Ascending aorta (tissue), 2 donors: ENCODE measurements at regions not wholly inside any gene's neighbourhood (a gene's known extent, or its start where the extent isn't known, plus 50 kb on each side); places are given as distances from the start of the nearest gene placed in this dataset.

Source experiments
- DNase-seq, 2 donors: peaks; one replicate each; pipeline ENCODE4 v3.0.0-alpha.2; 2019; ENCODE audit warnings: low spot score in 2 of 2
- H3K27ac ChIP-seq, 2 donors: fragments of 200-600 bp; sonication (generic); one replicate each; pipeline ENCODE4 v1.5.1; 2016 to 2017; ENCODE audit warnings: mild to moderate bottlenecking in 1 of 2
- H3K27me3 ChIP-seq: fragments of 200-600 bp; sonication (generic); one replicate; pipeline ENCODE4 v1.5.1; 2017
- H3K36me3 ChIP-seq, 2 donors: fragments of 200-600 bp; sonication (generic); one replicate each; pipeline ENCODE4 v1.5.1; 2016
- H3K4me1 ChIP-seq, 2 donors: fragments of 200-600 bp; sonication (generic); one replicate each; pipeline ENCODE4 v1.5.1; 2016 to 2017; ENCODE audit warnings: mild to moderate bottlenecking in 1 of 2
- H3K4me3 ChIP-seq, 2 donors: fragments of 200-600 bp; sonication (generic); one replicate each; pipeline ENCODE4 v1.5.1; 2016 to 2017; ENCODE audit warnings: mild to moderate bottlenecking in 1 of 2
- H3K9me3 ChIP-seq, 2 donors: fragments of 200-600 bp; sonication (generic); one replicate each; pipeline ENCODE4 v1.5.1; 2016
- CTCF ChIP-seq, 3 experiments: fragments of 200-600 bp in 2 of 3; fragments of 450-650 bp in 1 of 3; sonication (generic) in 2 of 3; IDR thresholded peaks; one replicate each; pipeline ENCODE4 v1.5.1; 2016 to 2019; ENCODE audit warnings: antibody characterized with exemption in 3 of 3, mild to moderate bottlenecking in 1 of 3, moderate library complexity in 1 of 3
- intact Hi-C: fragments of 100-400 bp; cut with DNase I; formaldehyde crosslinking; loops from one replicate; pipeline ENCODE4 v1.15.1; 2023

- intact Hi-C loops = no loop called here
- DNase-seq = no peak
- Histone ChIP-seq H3K4me3 (no peak overlapping the region), H3K4me1 (no peaks in the 10 kb centered on the region), H3K9me3 (no peaks in the 10 kb centered on the region), H3K36me3 (no peaks in the 10 kb centered on the region), H3K27ac (no peak overlapping the region), H3K27me3 (no peaks in the 10 kb centered on the region)
- TF ChIP-seq CTCF (IDR thresholded peaks at IDR 0.05) = no peak
These were observed 280.7 kb downstream of the LPIN1 start for GRCh38 chr2:12027136-12027535.

GRCh38 chr2:12031866-12032265, 285.4 kb downstream of the LPIN1 start:
- H3K36me3 ChIP-seq = no peaks in the 10 kb centered on the region
- intact Hi-C loops = no loop called here
- H3K27ac ChIP-seq = no peak overlapping the region
- H3K4me3 ChIP-seq = no peak overlapping the region
- no peaks in the 10 kb centered on the region for H3K9me3 ChIP-seq
- H3K4me1 ChIP-seq = no peaks in the 10 kb centered on the region
- no peaks in the 10 kb centered on the region for H3K27me3 ChIP-seq
- TF ChIP-seq CTCF (IDR thresholded peaks at IDR 0.05) = no peak
- DNase-seq = no peak

- H3K4me1 ChIP-seq = no peaks in the 10 kb centered on the region
- no peak for TF ChIP-seq CTCF (IDR thresholded peaks at IDR 0.05)
- intact Hi-C loops = no loop called here
- H3K4me3 ChIP-seq = no peak overlapping the region
- H3K27ac ChIP-seq = no peak overlapping the region
- no peak for DNase-seq
- H3K27me3 ChIP-seq = no peaks in the 10 kb centered on the region
- no peaks in the 10 kb centered on the region for H3K36me3 ChIP-seq
- no peaks in the 10 kb centered on the region for H3K9me3 ChIP-seq
These were observed 286.0 kb downstream of the LPIN1 start for GRCh38 chr2:12032398-12032797.

- no peak overlapping the region for H3K27ac ChIP-seq
- no peaks in the 10 kb centered on the region for H3K27me3 ChIP-seq
- H3K36me3 ChIP-seq = no peaks in the 10 kb centered on the region
- DNase-seq = no peak
- intact Hi-C loops = no loop called here
- no peak overlapping the region for H3K4me3 ChIP-seq
- H3K4me1 ChIP-seq = no peaks in the 10 kb centered on the region
- no peak for TF ChIP-seq CTCF (IDR thresholded peaks at IDR 0.05)
- H3K9me3 ChIP-seq = no peaks in the 10 kb centered on the region
These were observed 286.5 kb downstream of the LPIN1 start for GRCh38 chr2:12032975-12033374.

- no peak overlapping the region for H3K4me3 ChIP-seq
- intact Hi-C loops = no loop called here
- TF ChIP-seq CTCF (IDR thresholded peaks at IDR 0.05) = no peak
- H3K36me3 ChIP-seq = no peaks in the 10 kb centered on the region
- H3K4me1 ChIP-seq = no peaks in the 10 kb centered on the region
- H3K9me3 ChIP-seq = no peaks in the 10 kb centered on the region
- H3K27ac ChIP-seq = no peak overlapping the region
- no peak for DNase-seq
- H3K27me3 ChIP-seq = no peaks in the 10 kb centered on the region
These were observed 287.1 kb downstream of the LPIN1 start for GRCh38 chr2:12033494-12033893.

- DNase-seq = no peak
- Histone ChIP-seq H3K9me3 (no peaks in the 10 kb centered on the region), H3K4me1 (no peaks in the 10 kb centered on the region), H3K27ac (no peak overlapping the region), H3K4me3 (no peak overlapping the region), H3K27me3 (no peaks in the 10 kb centered on the region), H3K36me3 (no peaks in the 10 kb centered on the region)
- intact Hi-C loops = no loop called here
- no peak for TF ChIP-seq CTCF (IDR thresholded peaks at IDR 0.05)
These were observed 287.9 kb downstream of the LPIN1 start for GRCh38 chr2:12034382-12034781.
